Stomach (tissue), 4 donors: ENCODE measurements at regions not wholly inside any gene's neighbourhood (a gene's known extent, or its start where the extent isn't known, plus 50 kb on each side); places are given as distances from the start of the nearest gene placed in this dataset.

ENCODE experiments used
- EP300 ChIP-seq: sonication (generic); formaldehyde crosslinking; IDR thresholded peaks from one replicate; pipeline ENCODE4 v1.6.1; 2017; ENCODE audit warnings: antibody characterized with exemption
- POLR2A ChIP-seq, 4 donors: fragments of 450-650 bp; IDR thresholded peaks; one replicate each; pipeline ENCODE4 v1.6.1; 2016; ENCODE audit warnings: antibody characterized with exemption in 4 of 4, control low read depth in 2 of 4, mild to moderate bottlenecking in 1 of 4, moderate library complexity in 1 of 4
- POLR2AphosphoS5 ChIP-seq, 3 donors: sonication (generic); formaldehyde crosslinking; IDR thresholded peaks; one replicate each; pipeline ENCODE4 v1.6.1; 2016; ENCODE audit warnings: antibody characterized with exemption in 3 of 3
- TF ChIP-seq, protein P1 (sequence below), 7 experiments: fragments of 450-650 bp in 4 of 7; fragments of 200-600 bp in 3 of 7; sonication (generic) in 3 of 7; IDR thresholded peaks; one replicate each; pipeline ENCODE4 v1.5.1; 2016 to 2019; ENCODE audit warnings: antibody characterized with exemption in 7 of 7, control low read depth in 2 of 7, mild to moderate bottlenecking in 1 of 7

DNA sequence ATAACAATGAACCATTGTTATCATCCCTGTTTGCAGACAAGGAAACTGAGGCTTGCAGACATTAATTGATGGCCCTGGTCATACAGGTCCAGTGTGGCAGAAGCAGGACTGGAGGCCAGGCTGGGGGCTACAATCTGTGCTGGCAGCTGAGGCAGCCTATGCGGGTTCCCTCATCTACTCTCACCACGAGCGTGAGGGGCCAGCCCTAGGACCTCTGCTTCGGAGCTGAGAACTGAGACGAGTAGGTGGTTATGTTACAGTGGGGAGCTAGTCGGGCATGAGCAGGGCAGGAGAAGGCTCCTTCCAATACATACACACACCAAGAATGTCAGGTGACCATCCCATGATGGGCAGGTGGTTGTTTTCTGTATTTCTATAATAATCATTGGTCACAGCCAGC, 82.2 kb upstream of the ASB18 start:
- TF ChIP-seq POLR2AphosphoS5 (IDR thresholded peaks at IDR 0.05) (no peak), POLR2A (IDR thresholded peaks at IDR 0.05) (no peak), EP300 (no peak)
- TF ChIP-seq, protein P1, sequence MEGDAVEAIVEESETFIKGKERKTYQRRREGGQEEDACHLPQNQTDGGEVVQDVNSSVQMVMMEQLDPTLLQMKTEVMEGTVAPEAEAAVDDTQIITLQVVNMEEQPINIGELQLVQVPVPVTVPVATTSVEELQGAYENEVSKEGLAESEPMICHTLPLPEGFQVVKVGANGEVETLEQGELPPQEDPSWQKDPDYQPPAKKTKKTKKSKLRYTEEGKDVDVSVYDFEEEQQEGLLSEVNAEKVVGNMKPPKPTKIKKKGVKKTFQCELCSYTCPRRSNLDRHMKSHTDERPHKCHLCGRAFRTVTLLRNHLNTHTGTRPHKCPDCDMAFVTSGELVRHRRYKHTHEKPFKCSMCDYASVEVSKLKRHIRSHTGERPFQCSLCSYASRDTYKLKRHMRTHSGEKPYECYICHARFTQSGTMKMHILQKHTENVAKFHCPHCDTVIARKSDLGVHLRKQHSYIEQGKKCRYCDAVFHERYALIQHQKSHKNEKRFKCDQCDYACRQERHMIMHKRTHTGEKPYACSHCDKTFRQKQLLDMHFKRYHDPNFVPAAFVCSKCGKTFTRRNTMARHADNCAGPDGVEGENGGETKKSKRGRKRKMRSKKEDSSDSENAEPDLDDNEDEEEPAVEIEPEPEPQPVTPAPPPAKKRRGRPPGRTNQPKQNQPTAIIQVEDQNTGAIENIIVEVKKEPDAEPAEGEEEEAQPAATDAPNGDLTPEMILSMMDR (IDR thresholded peaks at IDR 0.05): no peak
